ENCODE measurements at regions not wholly inside any gene's neighbourhood (a gene's known extent, or its start where the extent isn't known, plus 50 kb on each side); places are given as distances from the start of the nearest gene placed in this dataset.

- TF ChIP-seq CTCF (IDR thresholded peaks at IDR 0.05), result no peak
- DNase-seq (ENCODE audit: low spot score), result peak; percentile 36
- H3K4me3 ChIP-seq, result no peak overlapping the region
- H3K27ac ChIP-seq, result peak overlapping the region in 1 of 2 donors; percentile 76
Measured at GRCh38 chr2:128424406-128425171, 105.9 kb upstream of the HS6ST1 start.

- Histone ChIP-seq H3K4me3 (no peak overlapping the region), H3K27ac (no peak overlapping the region)
- TF ChIP-seq CTCF (IDR thresholded peaks at IDR 0.05), result no peak
- peak; percentile 57 for DNase-seq (ENCODE audit: low spot score)
Measured at GRCh38 chr2:128425216-128425615, 106.5 kb upstream of the HS6ST1 start.

- DNase-seq (ENCODE audit: low spot score), result peak; percentile 58
- H3K27ac ChIP-seq, result no peak overlapping the region
- TF ChIP-seq CTCF (IDR thresholded peaks at IDR 0.05), result no peak
- H3K4me3 ChIP-seq, result no peak overlapping the region
Measured at GRCh38 chr2:128425731-128426620, 107.3 kb upstream of the HS6ST1 start.

GRCh38 chr2:128427413-128427755 lies 108.7 kb upstream of the HS6ST1 start:
- Histone ChIP-seq H3K4me3 (no peak overlapping the region), H3K27ac (no peak overlapping the region)
- no peak for TF ChIP-seq CTCF (IDR thresholded peaks at IDR 0.05)
- DNase-seq (ENCODE audit: low spot score), result no peak

- no peak overlapping the region for H3K4me3 ChIP-seq
- H3K27ac ChIP-seq, result no peak overlapping the region
- no peak for TF ChIP-seq CTCF (IDR thresholded peaks at IDR 0.05)
- DNase-seq (ENCODE audit: low spot score), result no peak
Measured at GRCh38 chr2:128428415-128428814, 109.7 kb upstream of the HS6ST1 start.

GRCh38 chr2:128432423-128432822 lies 113.8 kb upstream of the HS6ST1 start:
- Histone ChIP-seq H3K27ac (no peak overlapping the region), H3K4me3 (no peak overlapping the region)
- no peak for TF ChIP-seq CTCF (IDR thresholded peaks at IDR 0.05)
- no peak for DNase-seq (ENCODE audit: low spot score)

All from coronary artery (tissue), 2 donors.